ENCODE measurements at regions not wholly inside any gene's neighbourhood (a gene's known extent, or its start where the extent isn't known, plus 50 kb on each side); places are given as distances from the start of the nearest gene placed in this dataset.

- TF ChIP-seq BCL11A (IDR thresholded peaks at IDR 0.05; ENCODE audit: low read depth in 2 of 2, low read length in 2 of 2) (no peak), CHD7 (IDR thresholded peaks at IDR 0.05; ENCODE audit: insufficient replicate concordance, low read length) (no peak), RAD21 (IDR thresholded peaks at IDR 0.05 in 1 of 2, conservative IDR thresholded peaks at IDR 0.05 in 1 of 2; ENCODE audit: low read depth in 2 of 2, low read length in 2 of 2) (peak; percentile 89 to 95), RBBP5 (IDR thresholded peaks at IDR 0.05; ENCODE audit: borderline replicate concordance, low read depth, low read length) (no peak), YY1 (IDR thresholded peaks at IDR 0.05; ENCODE audit: low read depth, low read length) (peak; percentile 76; the same call in 1 of the 2 replicates)
Observed at GRCh38 chr18:51278045-51278649, 80.7 kb upstream of the MEX3C start (continued).
